Suppressor macrophage treated with lipopolysaccharide for 4 hours (primary cell): ENCODE measurements at regions not wholly inside any gene's neighbourhood (a gene's known extent, or its start where the extent isn't known, plus 50 kb on each side); places are given as distances from the start of the nearest gene placed in this dataset.

ENCODE experiments used
- DNase-seq: peaks from one replicate; pipeline ENCODE4 v3.0.0-alpha.2; 2020

- no peak for DNase-seq
Measured at GRCh38 chr5:15447209-15447608, 52.8 kb upstream of the FBXL7 start.

- no peak for DNase-seq
Measured at GRCh38 chr5:15446552-15446951, 53.4 kb upstream of the FBXL7 start.

GRCh38 chr5:15442193-15442570, 57.8 kb upstream of the FBXL7 start:
- DNase-seq, result no peak

- no peak for DNase-seq
Measured at GRCh38 chr5:15441433-15442192, 58.4 kb upstream of the FBXL7 start.

GRCh38 chr5:15440434-15440833, 59.5 kb upstream of the FBXL7 start:
- DNase-seq, result no peak

GRCh38 chr5:15439801-15440200, 60.2 kb upstream of the FBXL7 start:
- no peak for DNase-seq

- DNase-seq, result no peak
Measured at GRCh38 chr5:15433709-15434108, 66.3 kb upstream of the FBXL7 start.

- no peak for DNase-seq
Measured at GRCh38 chr5:15431923-15432322, 68.1 kb upstream of the FBXL7 start.

GRCh38 chr5:15425766-15426165, 74.2 kb upstream of the FBXL7 start:
- no peak for DNase-seq

- no peak for DNase-seq
Measured at GRCh38 chr5:15424769-15425168, 75.2 kb upstream of the FBXL7 start.

GRCh38 chr5:15421921-15422412, 78.0 kb upstream of the FBXL7 start:
- no peak for DNase-seq

- no peak for DNase-seq
Measured at GRCh38 chr5:15421381-15421780, 78.6 kb upstream of the FBXL7 start.

- DNase-seq, result no peak
Measured at GRCh38 chr5:15420201-15420600, 79.8 kb upstream of the FBXL7 start.

GRCh38 chr5:15417156-15417555, 82.8 kb upstream of the FBXL7 start:
- no peak for DNase-seq

- no peak for DNase-seq
Measured at GRCh38 chr5:15406478-15406877, 93.5 kb upstream of the FBXL7 start.

- no peak for DNase-seq
Measured at GRCh38 chr5:15393146-15393545, 106.8 kb upstream of the FBXL7 start.

- DNase-seq, result no peak
Measured at GRCh38 chr5:15391704-15392397, 108.1 kb upstream of the FBXL7 start.

GRCh38 chr5:15388866-15389265, 111.1 kb upstream of the FBXL7 start:
- DNase-seq, result no peak

GRCh38 chr5:15387931-15388524, 112.0 kb upstream of the FBXL7 start:
- no peak for DNase-seq

- DNase-seq, result no peak
Measured at GRCh38 chr5:15386122-15386521, 113.9 kb upstream of the FBXL7 start.

GRCh38 chr5:15385553-15385952, 114.4 kb upstream of the FBXL7 start:
- no peak for DNase-seq

- no peak for DNase-seq
Measured at GRCh38 chr5:15385037-15385436, 114.9 kb upstream of the FBXL7 start.

- no peak for DNase-seq
Measured at GRCh38 chr5:15384581-15384980, 115.4 kb upstream of the FBXL7 start.

GRCh38 chr5:15384176-15384575, 115.8 kb upstream of the FBXL7 start:
- DNase-seq, result no peak
